Cardiac septum (tissue), 1 donor: ENCODE measurements at regions not wholly inside any gene's neighbourhood (a gene's known extent, or its start where the extent isn't known, plus 50 kb on each side); places are given as distances from the start of the nearest gene placed in this dataset.
"Not testable (repeated sequence)": the region's sequence is repeated elsewhere in the genome, so short reads cannot be mapped to it uniquely, and the experiment has no call there.

ENCODE experiments used
- DNase-seq: peaks from one replicate; pipeline ENCODE4 v3.0.0-alpha.2; 2020; ENCODE audit warnings: low spot score
- intact Hi-C: fragments of 100-400 bp; cut with DNase I; formaldehyde crosslinking; loops from one replicate; pipeline ENCODE4 v1.14.0; 2022
- donor health status: DM: no; HTN: no; CAD: no.

GRCh38 chr5:135153661-135154060 lies 119.6 kb upstream of the PITX1 start:
- intact Hi-C loops, result no loop called here
- DNase-seq, result no peak

DNA sequence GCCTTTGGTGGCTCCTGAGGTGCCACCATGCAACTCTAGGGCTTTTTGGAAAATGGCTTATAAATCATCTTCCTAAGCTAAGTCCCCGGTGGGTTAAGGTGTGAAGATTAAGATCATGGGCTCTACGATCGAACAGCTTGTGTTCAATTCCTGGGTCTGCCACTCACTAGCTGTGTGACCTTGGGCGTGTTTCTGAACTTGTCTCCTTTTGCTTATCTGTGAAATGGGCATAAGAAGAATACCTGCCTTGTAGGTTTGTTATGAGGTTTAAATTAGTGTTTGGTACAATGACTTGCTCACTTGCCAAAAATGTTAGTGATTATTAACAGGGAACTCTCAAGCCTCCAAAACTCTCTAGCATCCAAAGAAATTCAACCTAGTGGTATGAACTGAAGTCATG lies 119.2 kb upstream of the PITX1 start:
- DNase-seq, result no peak
- intact Hi-C loops, result no loop called here

DNA sequence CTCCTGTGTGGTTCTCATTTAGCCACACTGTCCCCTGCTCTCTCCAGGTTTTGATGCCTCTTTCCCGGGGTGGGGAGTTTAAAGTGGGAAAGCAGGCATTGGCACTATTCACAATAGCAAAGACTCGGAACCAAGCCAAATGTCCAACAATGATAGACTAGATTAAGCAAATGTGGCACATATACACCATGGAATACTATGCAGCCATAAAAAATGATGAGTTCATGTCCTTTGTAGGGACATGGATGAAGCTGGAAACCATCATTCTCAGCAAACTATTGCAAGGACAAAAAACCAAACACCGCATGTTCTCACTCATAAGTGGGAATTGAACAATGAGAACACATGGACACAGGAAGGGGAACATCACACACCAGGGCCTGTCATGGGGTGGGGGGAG lies 117.6 kb upstream of the PITX1 start:
- DNase-seq, intact Hi-C loops: not testable (repeated sequence)

- DNase-seq, result no peak
- intact Hi-C loops, result no loop called here
Measured at GRCh38 chr5:135151256-135151655, 117.2 kb upstream of the PITX1 start.

DNA sequence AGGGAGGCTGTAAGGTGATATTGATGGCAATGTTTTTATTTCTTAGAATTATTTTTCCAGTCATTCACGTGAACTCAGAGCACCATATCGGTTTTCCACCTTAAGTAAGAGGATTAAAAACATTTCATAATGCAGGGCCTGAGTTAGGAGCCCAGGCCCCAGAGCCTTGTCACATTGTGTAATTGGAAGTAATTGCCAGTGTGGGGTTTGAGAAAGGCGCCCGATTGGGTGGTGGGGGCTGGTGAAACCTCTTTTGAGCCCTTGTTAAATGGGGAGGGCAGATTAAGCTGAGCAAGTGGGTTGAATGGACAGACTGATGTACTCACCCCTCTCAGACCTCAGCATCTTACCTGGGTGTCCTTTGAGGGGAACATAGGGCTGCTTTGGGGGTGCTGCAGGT lies 116.7 kb upstream of the PITX1 start:
- intact Hi-C loops, result no loop called here
- peak; percentile 20 for DNase-seq

- intact Hi-C loops, result no loop called here
- no peak for DNase-seq
Measured at GRCh38 chr5:135149956-135150723, 116.1 kb upstream of the PITX1 start.

DNA sequence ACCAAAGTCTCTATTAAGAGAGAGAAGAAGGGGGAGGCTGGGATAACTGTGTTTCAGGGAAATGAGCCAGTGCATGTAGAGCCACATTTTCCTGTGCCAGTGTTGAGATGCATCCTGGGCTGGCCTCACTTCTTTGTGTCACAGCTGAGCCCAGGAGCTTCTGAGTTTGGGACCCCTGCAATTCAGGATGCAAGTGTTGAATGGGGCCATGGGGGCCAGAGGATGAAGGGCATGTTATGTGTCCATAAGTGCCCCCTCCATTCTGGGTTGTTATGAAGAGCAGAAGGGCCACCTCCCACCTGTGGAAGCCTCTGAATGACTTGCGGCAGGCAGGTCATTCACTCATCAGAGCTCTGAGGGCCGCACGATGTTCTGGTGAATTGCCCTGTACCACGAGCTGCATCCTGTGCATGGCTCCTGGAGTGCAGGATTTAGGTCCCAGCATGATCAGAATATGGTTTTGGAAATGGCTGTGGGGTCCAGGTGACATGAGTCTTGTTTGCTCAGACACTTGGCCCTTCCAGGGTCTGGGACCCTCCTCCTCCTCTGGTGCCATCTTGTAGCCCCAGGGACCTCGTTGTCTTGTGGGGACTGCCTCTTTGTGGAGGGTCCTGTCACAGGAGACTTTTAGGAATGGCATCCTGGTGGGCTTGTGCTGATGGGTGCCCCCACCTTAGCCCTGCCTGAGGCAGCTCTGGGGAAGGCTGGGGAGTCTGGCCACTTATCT lies 115.4 kb upstream of the PITX1 start:
- intact Hi-C loops, result no loop called here
- no peak for DNase-seq

DNA sequence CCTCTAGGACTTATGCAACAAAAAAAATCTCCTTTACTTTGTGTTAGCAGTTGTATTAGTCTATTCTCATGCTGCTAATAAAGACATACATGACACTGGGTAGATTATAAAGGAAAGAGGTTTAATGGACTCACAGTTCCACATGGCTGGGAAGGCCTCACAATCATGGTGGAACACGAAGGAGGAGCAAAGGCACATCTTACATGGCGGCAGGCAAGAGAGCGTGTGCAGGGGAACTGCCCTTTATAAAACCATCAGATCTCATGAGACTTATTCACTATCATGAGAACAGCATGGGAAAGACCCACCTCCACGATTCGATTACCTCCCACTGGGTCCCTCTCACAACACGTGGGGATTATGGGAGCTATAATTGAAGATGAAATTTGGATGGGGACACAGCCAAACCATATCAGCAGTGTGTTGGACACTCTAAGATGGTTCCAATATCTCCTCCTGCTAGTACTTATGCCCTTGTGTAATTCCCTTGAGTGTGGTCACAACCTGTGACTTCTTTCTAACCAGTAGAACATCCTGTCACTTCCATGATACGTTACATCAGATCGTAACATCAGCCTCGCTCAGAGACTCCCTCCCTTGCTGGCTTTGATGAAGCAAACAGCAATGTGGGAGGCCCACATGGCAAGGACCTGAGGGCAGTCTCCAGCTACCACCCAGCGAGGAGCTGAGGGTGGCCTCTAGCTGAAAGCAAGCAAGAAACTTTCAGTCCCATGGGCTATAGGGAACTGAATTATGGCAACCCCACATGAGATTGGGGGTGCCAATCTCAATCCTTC lies 113.5 kb upstream of the PITX1 start:
- no peak for DNase-seq
- intact Hi-C loops, result no loop called here

DNA sequence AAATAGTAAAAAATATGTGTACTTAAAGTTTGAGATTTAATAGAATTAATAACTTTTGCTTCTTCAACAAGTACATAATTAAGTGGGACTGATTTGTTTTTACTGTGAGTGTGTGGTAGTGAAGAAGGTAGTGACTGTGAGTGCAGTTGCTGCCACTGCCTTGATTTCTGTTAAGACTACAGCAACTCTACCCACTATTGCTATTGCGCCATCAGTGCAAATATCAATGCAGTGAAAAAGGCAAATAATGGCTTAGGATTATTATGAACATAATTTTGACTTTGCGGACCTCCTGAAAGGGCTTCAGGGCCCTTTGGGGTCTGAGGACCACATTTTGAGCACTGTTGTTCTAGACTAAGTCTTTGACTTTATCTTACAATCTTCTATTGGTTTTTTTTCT lies 112.0 kb upstream of the PITX1 start:
- intact Hi-C loops, result no loop called here
- no peak for DNase-seq

DNA sequence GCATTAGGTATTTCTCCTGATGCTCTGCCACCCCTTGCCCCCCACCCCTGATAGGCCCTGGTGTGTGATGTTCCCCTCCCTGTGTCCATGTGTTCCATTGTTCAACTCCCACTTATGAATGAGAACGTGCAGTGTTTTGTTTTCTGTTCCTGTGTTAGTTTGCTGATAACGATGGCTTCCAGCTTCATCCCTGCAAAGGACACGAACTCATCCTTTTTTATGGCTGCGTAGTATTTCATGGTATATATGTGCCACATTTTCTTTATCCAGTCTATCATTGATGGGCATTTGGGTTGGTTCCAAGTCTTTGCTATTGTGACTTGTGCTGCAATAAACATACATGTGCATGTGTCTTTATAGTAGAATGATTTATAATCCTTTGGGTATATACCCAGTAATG lies 109.7 kb upstream of the PITX1 start:
- intact Hi-C loops, DNase-seq: not testable (repeated sequence)

GRCh38 chr5:135141303-135142268 lies 107.6 kb upstream of the PITX1 start:
- intact Hi-C loops, result no loop called here
- DNase-seq, result peak; percentile 51

GRCh38 chr5:135140446-135141204 lies 106.6 kb upstream of the PITX1 start:
- intact Hi-C loops, result no loop called here
- DNase-seq, result peak; percentile 65

GRCh38 chr5:135139381-135140134 lies 105.5 kb upstream of the PITX1 start:
- intact Hi-C loops, result no loop called here
- peak; percentile 22 for DNase-seq

GRCh38 chr5:135138116-135138850 lies 104.3 kb upstream of the PITX1 start:
- peak; percentile 51 for DNase-seq
- intact Hi-C loops, result no loop called here

DNA sequence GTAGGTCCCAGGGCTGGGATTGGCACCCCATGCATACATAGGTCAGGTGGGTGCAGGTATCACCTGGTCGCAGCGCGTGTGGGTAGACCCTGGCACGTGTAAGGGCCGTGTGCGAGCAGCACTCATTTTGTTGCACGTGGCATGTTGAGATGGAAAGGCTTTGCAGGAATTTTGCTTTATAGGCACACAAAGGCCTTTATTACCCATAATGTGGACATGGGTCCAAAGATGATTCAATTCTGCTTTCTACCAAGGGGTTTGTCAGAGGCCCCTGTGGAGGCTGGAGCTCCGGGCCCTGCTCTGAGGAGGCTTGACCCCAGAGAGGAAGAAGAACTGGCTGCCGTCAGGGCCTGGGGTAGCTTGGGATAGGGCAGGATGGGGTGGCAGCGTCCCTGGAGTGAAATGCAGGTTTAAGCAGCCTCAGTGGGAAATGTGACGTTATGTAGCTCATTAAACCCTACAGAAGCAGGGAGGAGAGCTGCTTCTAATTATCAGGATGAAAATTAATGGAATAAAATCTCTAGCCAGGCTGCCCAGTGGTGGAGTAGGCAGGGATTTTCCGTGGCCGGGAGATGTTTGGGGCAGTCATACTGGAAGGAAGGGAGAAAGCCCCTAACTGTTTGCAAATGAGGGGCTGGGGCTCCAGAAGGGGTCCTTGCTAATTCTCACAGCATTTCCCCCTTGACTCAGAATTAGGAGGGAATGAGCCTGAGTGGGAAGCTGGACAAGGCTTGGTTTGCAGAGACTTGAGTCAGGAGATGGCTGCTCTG lies 103.3 kb upstream of the PITX1 start:
- DNase-seq, result peak; percentile 60
- intact Hi-C loops, result no loop called here

- intact Hi-C loops, result no loop called here
- DNase-seq, result no peak
Measured at GRCh38 chr5:135136546-135136945, 102.5 kb upstream of the PITX1 start.
